Osteocyte (in vitro differentiated cells): ENCODE measurements at regions not wholly inside any gene's neighbourhood (a gene's known extent, or its start where the extent isn't known, plus 50 kb on each side); places are given as distances from the start of the nearest gene placed in this dataset.

Source experiments
- DNase-seq: peaks from one replicate; pipeline ENCODE4 v3.0.0; 2021; ENCODE audit warnings: mixed read lengths; ENCODE audit not compliant: unreplicated experiment; ENCODE audit errors: extremely low spot score
- H3K27ac Mint-ChIP-seq: one replicate; pipeline ENCODE4 v1.8.0; 2021; ENCODE audit warnings: mild to moderate bottlenecking, mixed read lengths; ENCODE audit not compliant: unreplicated experiment
- H3K27me3 Mint-ChIP-seq: one replicate; pipeline ENCODE4 v1.8.0; 2021; ENCODE audit warnings: mixed read lengths; ENCODE audit not compliant: unreplicated experiment
- H3K36me3 Mint-ChIP-seq: one replicate; pipeline ENCODE4 v1.8.0; 2021; ENCODE audit warnings: mixed read lengths; ENCODE audit not compliant: unreplicated experiment
- H3K4me1 Mint-ChIP-seq: one replicate; pipeline ENCODE4 v1.8.0; 2021; ENCODE audit warnings: mixed read lengths; ENCODE audit not compliant: unreplicated experiment
- H3K4me3 Mint-ChIP-seq: one replicate; pipeline ENCODE4 v1.8.0; 2021; ENCODE audit warnings: mild to moderate bottlenecking, moderate library complexity, mixed read lengths; ENCODE audit not compliant: unreplicated experiment
- H3K9me3 Mint-ChIP-seq: one replicate; pipeline ENCODE4 v1.8.0; 2021; ENCODE audit warnings: mixed read lengths; ENCODE audit not compliant: unreplicated experiment
- TF ChIP-seq, protein P1 (sequence below): fragments of 200-600 bp; sonication (generic); IDR thresholded peaks from 2 replicates; pipeline ENCODE4 v1.5.0; 2021; ENCODE audit warnings: antibody characterized with exemption, mild to moderate bottlenecking, moderate library complexity

DNA sequence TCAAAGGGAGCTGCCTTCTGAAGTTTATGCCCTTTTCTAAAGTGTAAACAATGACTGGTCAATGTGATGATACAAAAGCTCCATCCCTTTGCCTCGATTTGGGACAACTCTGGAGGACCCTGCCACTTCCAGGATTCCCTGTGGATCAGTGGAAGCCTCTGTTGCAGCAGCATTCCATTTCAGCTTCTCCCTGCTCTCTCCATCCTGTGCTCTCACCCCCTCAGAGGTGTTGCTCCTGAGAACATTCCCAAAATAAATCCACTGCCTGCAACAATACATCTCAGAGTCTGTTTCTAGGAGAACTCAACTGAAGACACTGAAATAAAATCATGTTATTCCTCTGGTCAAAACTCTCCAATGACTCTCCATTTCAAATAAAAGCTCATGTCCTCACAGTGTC is 263.6 kb downstream of the HACE1 start:
- TF ChIP-seq, protein P1, sequence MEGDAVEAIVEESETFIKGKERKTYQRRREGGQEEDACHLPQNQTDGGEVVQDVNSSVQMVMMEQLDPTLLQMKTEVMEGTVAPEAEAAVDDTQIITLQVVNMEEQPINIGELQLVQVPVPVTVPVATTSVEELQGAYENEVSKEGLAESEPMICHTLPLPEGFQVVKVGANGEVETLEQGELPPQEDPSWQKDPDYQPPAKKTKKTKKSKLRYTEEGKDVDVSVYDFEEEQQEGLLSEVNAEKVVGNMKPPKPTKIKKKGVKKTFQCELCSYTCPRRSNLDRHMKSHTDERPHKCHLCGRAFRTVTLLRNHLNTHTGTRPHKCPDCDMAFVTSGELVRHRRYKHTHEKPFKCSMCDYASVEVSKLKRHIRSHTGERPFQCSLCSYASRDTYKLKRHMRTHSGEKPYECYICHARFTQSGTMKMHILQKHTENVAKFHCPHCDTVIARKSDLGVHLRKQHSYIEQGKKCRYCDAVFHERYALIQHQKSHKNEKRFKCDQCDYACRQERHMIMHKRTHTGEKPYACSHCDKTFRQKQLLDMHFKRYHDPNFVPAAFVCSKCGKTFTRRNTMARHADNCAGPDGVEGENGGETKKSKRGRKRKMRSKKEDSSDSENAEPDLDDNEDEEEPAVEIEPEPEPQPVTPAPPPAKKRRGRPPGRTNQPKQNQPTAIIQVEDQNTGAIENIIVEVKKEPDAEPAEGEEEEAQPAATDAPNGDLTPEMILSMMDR, result no peak
- Mint-ChIP-seq H3K4me1 (peaks cover 21% of the 10 kb centered on the region), H3K36me3 (no peaks in the 10 kb centered on the region), H3K4me3 (no peak overlapping the region), H3K9me3 (peaks cover 13% of the 10 kb centered on the region), H3K27me3 (no peaks in the 10 kb centered on the region), H3K27ac (no peak overlapping the region)
- no peak for DNase-seq

DNA sequence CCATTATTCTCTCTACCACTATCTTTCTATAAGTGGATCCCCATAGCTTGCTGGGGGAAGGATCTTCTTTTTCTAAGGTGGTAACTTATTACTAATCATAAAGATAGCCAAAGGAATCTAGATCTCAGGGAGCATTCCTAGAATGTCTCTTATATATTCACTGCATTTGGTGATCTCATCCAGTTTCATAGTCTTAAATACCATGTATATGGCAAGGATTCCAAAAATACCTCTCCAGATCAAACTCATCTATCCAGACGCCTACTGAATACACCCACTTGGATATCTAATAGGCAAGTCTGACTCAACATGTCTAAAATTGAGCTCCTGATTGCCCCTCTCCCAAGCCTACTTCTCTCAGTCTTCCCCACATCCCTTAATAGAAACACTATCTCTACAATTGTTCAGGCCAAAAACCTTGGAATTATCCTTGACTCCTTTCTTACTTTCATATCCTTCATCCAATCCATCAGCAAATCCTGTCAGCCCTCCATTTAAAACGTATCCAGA is 264.4 kb downstream of the HACE1 start:
- H3K9me3 Mint-ChIP-seq, result peaks cover 13% of the 10 kb centered on the region
- H3K27me3 Mint-ChIP-seq, result no peaks in the 10 kb centered on the region
- H3K4me1 Mint-ChIP-seq, result peaks cover 19% of the 10 kb centered on the region
- DNase-seq, result no peak
- no peak overlapping the region for H3K4me3 Mint-ChIP-seq
- no peaks in the 10 kb centered on the region for H3K36me3 Mint-ChIP-seq
- TF ChIP-seq, protein P1, result no peak
- H3K27ac Mint-ChIP-seq, result no peak overlapping the region

DNA sequence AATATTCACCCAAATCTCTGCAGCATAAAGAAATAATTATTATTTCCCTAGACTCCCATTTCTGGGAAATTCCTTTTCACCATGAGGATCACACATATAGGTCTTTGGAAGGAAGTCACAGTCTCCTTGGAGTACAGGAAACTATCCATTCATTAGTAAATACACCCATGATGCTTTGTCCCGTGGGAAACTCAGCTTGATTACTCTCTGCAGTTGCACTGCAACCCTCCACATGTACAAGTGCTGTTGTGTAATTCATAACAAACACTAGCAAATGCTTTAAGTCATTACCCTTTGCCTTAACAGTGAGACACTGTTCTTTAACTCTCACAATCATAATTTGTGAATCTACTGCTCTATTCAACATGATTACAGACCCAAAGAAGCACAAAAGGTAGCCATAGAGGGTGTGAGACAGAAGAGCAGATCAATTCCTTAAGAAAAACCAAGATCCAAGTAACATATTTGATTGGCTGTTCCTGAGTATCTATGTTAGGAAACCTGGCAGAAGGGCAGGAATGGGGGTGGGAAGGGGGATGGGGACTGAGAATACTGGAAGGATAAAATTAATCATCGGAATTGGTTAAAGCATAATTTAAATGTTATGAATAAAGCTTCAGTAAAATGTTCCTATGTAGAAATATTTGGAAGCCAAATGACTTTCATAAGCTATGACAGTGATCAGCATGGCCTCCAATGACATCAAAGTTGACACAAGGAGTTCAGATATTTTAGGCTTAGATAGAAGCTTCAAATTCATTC is 268.0 kb downstream of the HACE1 start:
- peaks cover 13% of the 10 kb centered on the region for H3K9me3 Mint-ChIP-seq
- H3K27ac Mint-ChIP-seq, result no peak overlapping the region
- H3K27me3 Mint-ChIP-seq, result no peaks in the 10 kb centered on the region
- H3K36me3 Mint-ChIP-seq, result no peaks in the 10 kb centered on the region
- no peak for DNase-seq
- TF ChIP-seq, protein P1, result no peak
- H3K4me3 Mint-ChIP-seq, result no peak overlapping the region
- peaks cover 16% of the 10 kb centered on the region for H3K4me1 Mint-ChIP-seq

DNA sequence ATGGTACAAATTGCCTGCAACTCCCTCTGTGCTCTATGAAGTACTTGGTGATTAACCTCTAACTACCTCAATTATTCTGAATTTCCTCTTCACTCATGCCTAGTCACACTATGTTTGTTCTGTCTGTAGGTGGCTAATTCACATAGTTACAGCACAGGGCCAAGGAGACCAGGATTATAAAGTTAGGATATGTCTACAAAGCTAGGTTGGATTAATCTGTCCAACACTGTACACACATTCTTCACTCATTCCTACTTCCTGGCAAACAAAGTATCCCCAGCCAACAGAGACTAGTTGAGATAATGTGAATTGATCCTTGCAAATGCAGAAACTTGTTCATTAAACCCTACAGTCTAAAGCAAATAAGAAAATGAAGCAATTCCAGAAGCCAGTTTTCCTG is 269.8 kb downstream of the HACE1 start:
- no peak for DNase-seq
- H3K9me3 Mint-ChIP-seq, result no peaks in the 10 kb centered on the region
- no peaks in the 10 kb centered on the region for H3K27me3 Mint-ChIP-seq
- H3K36me3 Mint-ChIP-seq, result no peaks in the 10 kb centered on the region
- peaks cover 18% of the 10 kb centered on the region for H3K4me1 Mint-ChIP-seq
- H3K27ac Mint-ChIP-seq, result no peak overlapping the region
- TF ChIP-seq, protein P1, result no peak
- no peak overlapping the region for H3K4me3 Mint-ChIP-seq

- TF ChIP-seq, protein P1, result no peak
- no peak for DNase-seq
- H3K27me3 Mint-ChIP-seq, result no peaks in the 10 kb centered on the region
- H3K4me1 Mint-ChIP-seq, result peaks cover 18% of the 10 kb centered on the region
- no peak overlapping the region for H3K27ac Mint-ChIP-seq
- no peaks in the 10 kb centered on the region for H3K9me3 Mint-ChIP-seq
- no peak overlapping the region for H3K4me3 Mint-ChIP-seq
- H3K36me3 Mint-ChIP-seq, result peaks cover 2% of the 10 kb centered on the region
Observed at GRCh38 chr6:104585646-104586045, 274.1 kb downstream of the HACE1 start.
